Caco-2 (cell line): ENCODE measurements at regions not wholly inside any gene's neighbourhood (a gene's known extent, or its start where the extent isn't known, plus 50 kb on each side); places are given as distances from the start of the nearest gene placed in this dataset.
A peak's percentile ranks its signal among the peaks of the same experiment; 100 is the strongest.

ENCODE experiments used
- BruUV-seq: library from RNA; stranded (reverse); fragments of 400-500 nt; replicated peaks from 2 replicates; lab custom pipeline; 2021; lab: Mats Ljungman, UMichigan
- CTCF ChIA-PET: fragments of 300-600 bp; sonication (Branson Sonifier 250); formaldehyde crosslinking; loops from one replicate; lab custom pipeline; 2022; ENCODE audit warnings: antibody characterized with exemption; lab: Charles Lee
- POLR2A ChIA-PET: fragments of 300-600 bp; sonication (Branson Sonifier 250); formaldehyde crosslinking; loops from one replicate; lab custom pipeline; 2022; ENCODE audit warnings: antibody characterized with exemption; lab: Charles Lee
- DNase-seq, 2 experiments: peaks; one replicate each; pipeline versions ENCODE4 v3.0.0 to v3.0.0-alpha.2; 2020 to 2022
- H3K27me3 ChIP-seq: replicated peaks from 2 replicates; pipeline ENCODE4 v1.6.0; 2011; ENCODE audit warnings: low read length; ENCODE audit not compliant: control insufficient read depth, insufficient read depth
- H3K36me3 ChIP-seq: 2 replicates; pipeline ENCODE4 v1.5.1; 2011; ENCODE audit warnings: low read length; ENCODE audit not compliant: control insufficient read depth, insufficient read depth
- H3K4me1 ChIP-seq: fragments of 250-450 bp; sonication (Bioruptor Pico); 2 replicates; pipeline ENCODE4 v1.5.1; 2020; ENCODE audit warnings: mild to moderate bottlenecking
- H3K4me3 ChIP-seq: 2 replicates; pipeline ENCODE4 v1.5.1; 2011; ENCODE audit warnings: low read depth, mild to moderate bottlenecking, control low read depth, low read length
- H3K9me3 ChIP-seq: fragments of 250-450 bp; sonication (Bioruptor Pico); 2 replicates; pipeline ENCODE4 v1.5.1; 2020; ENCODE audit warnings: mild to moderate bottlenecking, moderate library complexity
- H3K27ac Mint-ChIP-seq: one replicate; pipeline ENCODE4 v1.8.0; 2022; ENCODE audit warnings: mixed read lengths; ENCODE audit not compliant: unreplicated experiment
- H3K27me3 Mint-ChIP-seq: one replicate; pipeline ENCODE4 v1.8.0; 2022; ENCODE audit warnings: mixed read lengths; ENCODE audit not compliant: insufficient read depth, unreplicated experiment
- H3K36me3 Mint-ChIP-seq: one replicate; pipeline ENCODE4 v1.8.0; 2022; ENCODE audit warnings: mild to moderate bottlenecking, mixed read lengths; ENCODE audit not compliant: insufficient read depth, unreplicated experiment
- H3K4me1 Mint-ChIP-seq: one replicate; pipeline ENCODE4 v1.8.0; 2022; ENCODE audit warnings: low read depth, mixed read lengths; ENCODE audit not compliant: unreplicated experiment
- H3K4me3 Mint-ChIP-seq: one replicate; pipeline ENCODE4 v1.8.0; 2022; ENCODE audit warnings: mild to moderate bottlenecking, moderate library complexity, mixed read lengths; ENCODE audit not compliant: unreplicated experiment
- H3K9me3 Mint-ChIP-seq: one replicate; pipeline ENCODE4 v1.8.0; 2022; ENCODE audit warnings: mixed read lengths; ENCODE audit not compliant: unreplicated experiment
- CTCF ChIP-seq, 2 experiments: fragments of 200-600 bp in 1 of 2; IDR thresholded peaks; 1 replicate in 1 of 2; 2 replicates in 1 of 2; pipeline versions ENCODE4 v1.5.1 to v1.8.0; 2011 to 2022; ENCODE audit warnings: antibody characterized with exemption in 1 of 2, control low read depth in 1 of 2, inconsistent platforms in 1 of 2, low read depth in 1 of 2, low read length in 1 of 2, mild to moderate bottlenecking in 1 of 2, moderate library complexity in 1 of 2; ENCODE audit not compliant: insufficient read depth in 1 of 2, severe bottlenecking in 1 of 2, unreplicated experiment in 1 of 2
- intact Hi-C: fragments of 100-400 bp; cut with micrococcal nuclease; formaldehyde crosslinking; loops from one replicate; pipeline ENCODE4 v1.10.0; 2022; ENCODE audit not compliant: unreplicated experiment

GRCh38 chr6:2477666-2478065, 232.3 kb upstream of the GMDS start:
- no peak for DNase-seq
- H3K27ac Mint-ChIP-seq: peak overlapping the region; percentile 43
- TF ChIP-seq CTCF (IDR thresholded peaks at IDR 0.05; ENCODE audit: insufficient read depth in 1 of 2, low read depth in 1 of 2, low read length in 1 of 2, severe bottlenecking in 1 of 2, unreplicated experiment in 1 of 2): no peak
- POLR2A ChIA-PET: interaction anchor here (0.5 kb wide), 1 partner anchor 361 kb away, joined by 3 read pairs; no protein-coding TSS in a partner anchor
- H3K9me3 Mint-ChIP-seq: peaks cover 3% of the 10 kb centered on the region
- Histone ChIP-seq H3K27me3 (no peaks in the 10 kb centered on the region), H3K36me3 (no peaks in the 10 kb centered on the region), H3K9me3 (peaks cover 2% of the 10 kb centered on the region; the same call in 1 of the 2 replicates), H3K4me3 (no peak overlapping the region), H3K4me1 (peaks cover 25% of the 10 kb centered on the region)
- H3K36me3 Mint-ChIP-seq: peaks cover 6% of the 10 kb centered on the region
- no TSS peak for BruUV-seq
- intact Hi-C loops: no loop called here
- H3K27me3 Mint-ChIP-seq: no peaks in the 10 kb centered on the region
- CTCF ChIA-PET: interaction anchor here (0.5 to 0.7 kb wide), 3 partner anchors 38 to 510 kb away, joined by 3 read pairs; no protein-coding TSS in a partner anchor
- no peak overlapping the region for H3K4me3 Mint-ChIP-seq
- H3K4me1 Mint-ChIP-seq: peaks cover 22% of the 10 kb centered on the region

GRCh38 chr6:2477250-2477649, 231.8 kb upstream of the GMDS start:
- Histone ChIP-seq H3K4me1 (peaks cover 25% of the 10 kb centered on the region), H3K27me3 (no peaks in the 10 kb centered on the region), H3K36me3 (no peaks in the 10 kb centered on the region), H3K9me3 (0 out of 2 replicates have a peak, but pooled peaks cover 2% of the 10 kb centered on the region), H3K4me3 (no peak overlapping the region)
- peaks cover 22% of the 10 kb centered on the region for H3K4me1 Mint-ChIP-seq
- no peaks in the 10 kb centered on the region for H3K9me3 Mint-ChIP-seq
- peaks cover 6% of the 10 kb centered on the region for H3K36me3 Mint-ChIP-seq
- no peak for TF ChIP-seq CTCF (IDR thresholded peaks at IDR 0.05; ENCODE audit: insufficient read depth in 1 of 2, low read depth in 1 of 2, low read length in 1 of 2, severe bottlenecking in 1 of 2, unreplicated experiment in 1 of 2)
- no peak for DNase-seq
- CTCF ChIA-PET: interaction anchor here (0.5 kb wide), 1 partner anchor 510 kb away, joined by 3 read pairs; no protein-coding TSS in a partner anchor
- H3K4me3 Mint-ChIP-seq: no peak overlapping the region
- H3K27ac Mint-ChIP-seq: peak overlapping the region; percentile 91
- BruUV-seq: no TSS peak
- no peaks in the 10 kb centered on the region for H3K27me3 Mint-ChIP-seq
- POLR2A ChIA-PET: no interaction called here
- intact Hi-C loops: no loop called here

- Histone ChIP-seq H3K4me1 (peaks cover 25% of the 10 kb centered on the region), H3K4me3 (no peak overlapping the region), H3K9me3 (0 out of 2 replicates have a peak, but pooled peaks cover 2% of the 10 kb centered on the region), H3K27me3 (no peaks in the 10 kb centered on the region), H3K36me3 (no peaks in the 10 kb centered on the region)
- no peak for TF ChIP-seq CTCF (IDR thresholded peaks at IDR 0.05; ENCODE audit: insufficient read depth in 1 of 2, low read depth in 1 of 2, low read length in 1 of 2, severe bottlenecking in 1 of 2, unreplicated experiment in 1 of 2)
- peak overlapping the region; percentile 40 for H3K4me3 Mint-ChIP-seq
- CTCF ChIA-PET: interaction anchor here (1.0 kb wide), 1 partner anchor 39 kb away, joined by 3 read pairs; no protein-coding TSS in a partner anchor
- H3K9me3 Mint-ChIP-seq: no peaks in the 10 kb centered on the region
- peak; percentile 64 to 84 for DNase-seq
- H3K27ac Mint-ChIP-seq: peak overlapping the region; percentile 91
- H3K27me3 Mint-ChIP-seq: no peaks in the 10 kb centered on the region
- H3K4me1 Mint-ChIP-seq: peaks cover 22% of the 10 kb centered on the region
- intact Hi-C loops: no loop called here
- H3K36me3 Mint-ChIP-seq: peaks cover 6% of the 10 kb centered on the region
- POLR2A ChIA-PET: no interaction called here
- BruUV-seq: no TSS peak
Measured at GRCh38 chr6:2476376-2476775, 231.0 kb upstream of the GMDS start.
